Choroid plexus epithelial cell (primary cell): ENCODE measurements at regions not wholly inside any gene's neighbourhood (a gene's known extent, or its start where the extent isn't known, plus 50 kb on each side); places are given as distances from the start of the nearest gene placed in this dataset.

ENCODE experiments used
- DNase-seq: peaks from one replicate; pipeline ENCODE4 v3.0.0-alpha.2; 2010; ENCODE audit warnings: low read depth
- H3K4me3 ChIP-seq: 2 replicates; pipeline ENCODE4 v1.5.1; 2011; ENCODE audit warnings: low read depth, mild to moderate bottlenecking, control low read depth, low read length, moderate library complexity
- CTCF ChIP-seq: conservative IDR thresholded peaks from 2 replicates; pipeline ENCODE4 v1.5.1; 2011; ENCODE audit warnings: low read depth, mild to moderate bottlenecking, control low read depth, inconsistent platforms, low read length, moderate library complexity

GRCh38 chr19:31625575-31625974 lies 276.3 kb upstream of the TSHZ3 start:
- no peak for TF ChIP-seq CTCF
- DNase-seq = no peak
- H3K4me3 ChIP-seq = no peak overlapping the region

GRCh38 chr19:31626941-31627340 lies 277.7 kb upstream of the TSHZ3 start:
- DNase-seq = no peak
- TF ChIP-seq CTCF = no peak
- no peak overlapping the region for H3K4me3 ChIP-seq

GRCh38 chr19:31627620-31628365 lies 278.6 kb upstream of the TSHZ3 start:
- no peak for TF ChIP-seq CTCF
- DNase-seq = no peak
- no peak overlapping the region for H3K4me3 ChIP-seq

- DNase-seq = no peak
- no peak for TF ChIP-seq CTCF
- H3K4me3 ChIP-seq = no peak overlapping the region
These were observed 280.5 kb upstream of the TSHZ3 start for GRCh38 chr19:31629579-31630363.

- no peak overlapping the region for H3K4me3 ChIP-seq
- DNase-seq = no peak
- no peak for TF ChIP-seq CTCF
These were observed 283.8 kb upstream of the TSHZ3 start for GRCh38 chr19:31633014-31633413.

GRCh38 chr19:31639306-31639705 lies 290.1 kb upstream of the TSHZ3 start:
- no peak overlapping the region for H3K4me3 ChIP-seq
- DNase-seq = no peak
- TF ChIP-seq CTCF = no peak
